SK-N-SH (cell line): ENCODE measurements at regions not wholly inside any gene's neighbourhood (a gene's known extent, or its start where the extent isn't known, plus 50 kb on each side); places are given as distances from the start of the nearest gene placed in this dataset.
A peak's percentile ranks its signal among the peaks of the same experiment; 100 is the strongest.

ENCODE experiments used
- CTCF ChIA-PET: fragments of 300-600, 350-600 bp; formaldehyde crosslinking; extraction: SDS; loops from one replicate; lab custom pipeline; 2021; lab: Yijun Ruan, JAX
- POLR2A ChIA-PET: fragments of 350-600 bp; sonication (Branson Sonifier 250); formaldehyde crosslinking; extraction: SDS; loops from one replicate; lab custom pipeline; 2020; ENCODE audit warnings: antibody characterized with exemption, inconsistent platforms; lab: Yijun Ruan, JAX
- DNase-seq: peaks from one replicate; pipeline ENCODE4 v3.0.0; 2012
- H2AFZ ChIP-seq: fragments of 200-600 bp; sonication (generic); 2 replicates; pipeline ENCODE4 v1.8.1; 2016; ENCODE audit warnings: antibody characterized with exemption, mild to moderate bottlenecking, low read depth
- H3F3A ChIP-seq: fragments of 200-600 bp; sonication (generic); replicated peaks from 2 replicates; pipeline ENCODE3; 2016; ENCODE audit warnings: antibody characterized with exemption, mild to moderate bottlenecking; ENCODE audit not compliant: insufficient read depth
- H3K27ac ChIP-seq, 2 experiments: fragments of 200-500 bp in 1 of 2; fragments of 200-600 bp in 1 of 2; sonication (Bioruptor generic) in 1 of 2; sonication (generic), shearing (Covaris generic) in 1 of 2; 2 replicates each; pipeline versions ENCODE4 v1.5.1 to v1.6.1; 2014 to 2016; ENCODE audit warnings: low read depth in 2 of 2, inconsistent platforms in 1 of 2, low read length in 1 of 2, mild to moderate bottlenecking in 1 of 2, mixed read lengths in 1 of 2
- H3K27me3 ChIP-seq: fragments of 200-600 bp; sonication (generic), shearing (Covaris generic); 2 replicates; pipeline ENCODE4 v1.6.1; 2016; ENCODE audit warnings: mixed run types; ENCODE audit not compliant: insufficient read depth
- H3K36me3 ChIP-seq, 2 experiments: fragments of 200-500 bp in 1 of 2; fragments of 200-600 bp in 1 of 2; sonication (Bioruptor generic) in 1 of 2; sonication (generic) in 1 of 2; replicated peaks in 1 of 2; 2 replicates each; pipeline versions ENCODE3 to v1.5.1; 2014 to 2016; ENCODE audit warnings: low read length in 1 of 2, mild to moderate bottlenecking in 1 of 2; ENCODE audit not compliant: insufficient read depth in 2 of 2, control insufficient read depth in 1 of 2
- H3K4me1 ChIP-seq, 2 experiments: fragments of 200-500 bp in 1 of 2; fragments of 200-600 bp in 1 of 2; sonication (Bioruptor generic) in 1 of 2; sonication (generic), shearing (Covaris generic) in 1 of 2; 2 replicates each; pipeline versions ENCODE4 v1.5.1 to v1.6.1; 2014 to 2016; ENCODE audit warnings: low read depth in 1 of 2, low read length in 1 of 2, mixed run types in 1 of 2; ENCODE audit not compliant: insufficient read depth in 2 of 2, control insufficient read depth in 1 of 2
- H3K4me2 ChIP-seq: fragments of 200-600 bp; sonication (generic), shearing (Covaris generic); 2 replicates; pipeline ENCODE4 v1.6.1; 2017; ENCODE audit warnings: mixed run types
- H3K4me3 ChIP-seq, 2 experiments: fragments of 200-500 bp in 1 of 2; fragments of 200-600 bp in 1 of 2; sonication (Bioruptor generic) in 1 of 2; sonication (generic), shearing (Covaris generic) in 1 of 2; 2 replicates each; pipeline versions ENCODE4 v1.5.1 to v1.8.1; 2014 to 2016; ENCODE audit warnings: low read depth in 2 of 2, inconsistent platforms in 1 of 2, low read length in 1 of 2, mild to moderate bottlenecking in 1 of 2, mixed read lengths in 1 of 2, moderate library complexity in 1 of 2
- H3K79me2 ChIP-seq: fragments of 200-600 bp; sonication (generic); 2 replicates; pipeline ENCODE4 v1.8.1; 2017; ENCODE audit warnings: mild to moderate bottlenecking; ENCODE audit not compliant: insufficient read depth
- H3K9ac ChIP-seq: fragments of 200-600 bp; sonication (generic); 2 replicates; pipeline ENCODE4 v1.6.1; 2017; ENCODE audit warnings: mixed run types
- H3K9me2 ChIP-seq: fragments of 200-600 bp; sonication (generic); 2 replicates; pipeline ENCODE4 v1.6.1; 2017; ENCODE audit warnings: mixed run types
- H3K9me3 ChIP-seq: fragments of 200-600 bp; sonication (generic); 2 replicates; pipeline ENCODE4 v1.6.1; 2017; ENCODE audit warnings: mixed run types, mild to moderate bottlenecking, moderate library complexity
- H4K20me1 ChIP-seq: fragments of 200-600 bp; sonication (generic); 2 replicates; pipeline ENCODE4 v1.6.1; 2017; ENCODE audit warnings: mild to moderate bottlenecking, mixed run types; ENCODE audit not compliant: insufficient read depth
- CHD2 ChIP-seq: fragments of 150-350 bp; IDR thresholded peaks from 2 replicates; pipeline ENCODE4 v1.6.1; 2018; ENCODE audit warnings: low read length; ENCODE audit not compliant: partially characterized antibody
- ELF1 ChIP-seq: IDR thresholded peaks from 2 replicates; pipeline ENCODE4 v1.4.0; 2012
- NFIC ChIP-seq: IDR thresholded peaks from 2 replicates; pipeline ENCODE4 v1.4.0; 2012; ENCODE audit warnings: borderline replicate concordance
- RFX5 ChIP-seq: IDR thresholded peaks from 2 replicates; pipeline ENCODE4 v1.6.1; 2012; ENCODE audit warnings: mild to moderate bottlenecking, improper control_type of control experiment, low read length
- RXRA ChIP-seq: IDR thresholded peaks from 2 replicates; pipeline ENCODE4 v1.4.0; 2012; ENCODE audit warnings: low read depth, mild to moderate bottlenecking, borderline replicate concordance
- SMC3 ChIP-seq: IDR thresholded peaks from 2 replicates; pipeline ENCODE4 v1.6.1; 2012; ENCODE audit warnings: low read depth, low read length, improper control_type of control experiment
- YY1 ChIP-seq: IDR thresholded peaks from 2 replicates; pipeline ENCODE4 v1.4.0; 2012; ENCODE audit warnings: low read depth, mild to moderate bottlenecking
- WGBS: methylation state at CpG from one replicate; pipeline ENCODE4 v1.1.6; 2017; ENCODE audit warnings: low lambda C conversion rate; 5-methylcytosine and 5-hydroxymethylcytosine counted together
- TF ChIP-seq, protein P1 (sequence below): IDR thresholded peaks from 2 replicates; pipeline ENCODE4 v1.4.0; 2012; ENCODE audit warnings: low read depth, borderline replicate concordance
- TF ChIP-seq, protein P2 (sequence below): IDR thresholded peaks from 2 replicates; pipeline ENCODE4; 2012
- TF ChIP-seq, protein P3 (sequence below): IDR thresholded peaks from 2 replicates; pipeline ENCODE4 v1.4.0; 2012; ENCODE audit warnings: low read depth, borderline replicate concordance
- TF ChIP-seq, protein P4 (sequence below): IDR thresholded peaks from 2 replicates; pipeline ENCODE4 v1.4.0; 2012; ENCODE audit warnings: low read depth
- TF ChIP-seq, protein P5 (sequence below): IDR thresholded peaks from 2 replicates; pipeline ENCODE4 v1.6.1; 2012; ENCODE audit warnings: mild to moderate bottlenecking, low read depth, low read length, moderate library complexity

DNA sequence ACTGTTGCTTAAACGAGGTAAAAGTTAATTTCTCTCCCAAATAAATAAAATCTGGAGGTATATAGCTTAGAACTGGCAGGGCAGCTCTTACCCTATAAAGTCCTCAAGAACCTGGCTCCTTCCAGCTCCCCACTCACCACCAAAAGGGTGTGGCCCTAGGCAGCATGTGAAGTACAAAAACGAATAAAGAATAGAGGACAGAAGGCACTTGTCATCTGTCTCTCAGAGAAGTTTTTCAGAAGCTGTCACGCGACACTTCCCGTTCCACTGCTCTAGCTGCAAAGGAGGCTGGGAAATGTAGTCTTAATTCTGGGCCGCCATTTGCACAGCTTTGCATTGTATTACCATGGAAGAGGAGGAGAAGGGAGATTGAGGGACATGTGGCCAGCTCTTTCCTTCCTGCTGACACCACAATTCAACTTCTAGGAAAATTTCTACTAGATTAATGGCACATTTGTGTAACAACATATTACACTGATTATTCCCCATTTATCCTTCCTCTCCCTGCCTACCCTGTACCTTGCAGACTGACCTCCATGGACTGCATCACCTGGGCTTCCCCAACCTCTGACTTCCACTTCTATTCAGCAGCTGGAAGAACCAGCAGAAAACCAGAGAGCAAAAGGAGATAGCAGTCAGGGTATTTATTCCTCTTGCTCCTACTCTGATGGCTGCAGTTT is 62.2 kb downstream of the CCDC71L start:
- peak; percentile 17 for DNase-seq
- Histone ChIP-seq H3K36me3 (no peaks in the 10 kb centered on the region), H3K27me3 (no peaks in the 10 kb centered on the region), H3K4me1 (no peaks in the 10 kb centered on the region; a peak in 1 of 4 replicates), H3K9me3 (no peaks in the 10 kb centered on the region), H3K27ac (no peak overlapping the region), H4K20me1 (no peaks in the 10 kb centered on the region), H2AFZ (peak overlapping the region; percentile 83), H3K9ac (no peak overlapping the region), H3K9me2 (no peaks in the 10 kb centered on the region), H3K4me3 (peak overlapping the region; percentile 43 to 52; a peak in 3 of 4 replicates), H3F3A (no peaks in the 10 kb centered on the region), H3K4me2 (no peak overlapping the region; the same call in 1 of the 2 replicates), H3K79me2 (no peaks in the 10 kb centered on the region)
- POLR2A ChIA-PET: no interaction called here
- TF ChIP-seq, protein P1, sequence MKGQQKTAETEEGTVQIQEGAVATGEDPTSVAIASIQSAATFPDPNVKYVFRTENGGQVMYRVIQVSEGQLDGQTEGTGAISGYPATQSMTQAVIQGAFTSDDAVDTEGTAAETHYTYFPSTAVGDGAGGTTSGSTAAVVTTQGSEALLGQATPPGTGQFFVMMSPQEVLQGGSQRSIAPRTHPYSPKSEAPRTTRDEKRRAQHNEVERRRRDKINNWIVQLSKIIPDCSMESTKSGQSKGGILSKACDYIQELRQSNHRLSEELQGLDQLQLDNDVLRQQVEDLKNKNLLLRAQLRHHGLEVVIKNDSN: peak; percentile 64; the same call in 1 of the 2 replicates
- TF ChIP-seq RFX5: peak; percentile 96
- no peak for TF ChIP-seq ELF1
- TF ChIP-seq NFIC: no peak
- TF ChIP-seq YY1: peak; percentile 92
- no peak for TF ChIP-seq SMC3
- TF ChIP-seq, protein P2, sequence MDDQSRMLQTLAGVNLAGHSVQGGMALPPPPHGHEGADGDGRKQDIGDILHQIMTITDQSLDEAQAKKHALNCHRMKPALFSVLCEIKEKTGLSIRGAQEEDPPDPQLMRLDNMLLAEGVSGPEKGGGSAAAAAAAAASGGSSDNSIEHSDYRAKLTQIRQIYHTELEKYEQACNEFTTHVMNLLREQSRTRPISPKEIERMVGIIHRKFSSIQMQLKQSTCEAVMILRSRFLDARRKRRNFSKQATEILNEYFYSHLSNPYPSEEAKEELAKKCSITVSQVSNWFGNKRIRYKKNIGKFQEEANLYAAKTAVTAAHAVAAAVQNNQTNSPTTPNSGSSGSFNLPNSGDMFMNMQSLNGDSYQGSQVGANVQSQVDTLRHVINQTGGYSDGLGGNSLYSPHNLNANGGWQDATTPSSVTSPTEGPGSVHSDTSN: peak; percentile 17; the same call in 1 of the 2 replicates
- TF ChIP-seq, protein P3, sequence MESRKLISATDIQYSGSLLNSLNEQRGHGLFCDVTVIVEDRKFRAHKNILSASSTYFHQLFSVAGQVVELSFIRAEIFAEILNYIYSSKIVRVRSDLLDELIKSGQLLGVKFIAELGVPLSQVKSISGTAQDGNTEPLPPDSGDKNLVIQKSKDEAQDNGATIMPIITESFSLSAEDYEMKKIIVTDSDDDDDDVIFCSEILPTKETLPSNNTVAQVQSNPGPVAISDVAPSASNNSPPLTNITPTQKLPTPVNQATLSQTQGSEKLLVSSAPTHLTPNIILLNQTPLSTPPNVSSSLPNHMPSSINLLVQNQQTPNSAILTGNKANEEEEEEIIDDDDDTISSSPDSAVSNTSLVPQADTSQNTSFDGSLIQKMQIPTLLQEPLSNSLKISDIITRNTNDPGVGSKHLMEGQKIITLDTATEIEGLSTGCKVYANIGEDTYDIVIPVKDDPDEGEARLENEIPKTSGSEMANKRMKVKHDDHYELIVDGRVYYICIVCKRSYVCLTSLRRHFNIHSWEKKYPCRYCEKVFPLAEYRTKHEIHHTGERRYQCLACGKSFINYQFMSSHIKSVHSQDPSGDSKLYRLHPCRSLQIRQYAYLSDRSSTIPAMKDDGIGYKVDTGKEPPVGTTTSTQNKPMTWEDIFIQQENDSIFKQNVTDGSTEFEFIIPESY: peak; percentile 94
- peak; percentile 97 for TF ChIP-seq CHD2
- CTCF ChIA-PET: interaction anchor here (0.7 to 2.1 kb wide), 9 partner anchors 12 to 422 kb away, joined by 3 to 7 read pairs (median 3); partner anchors contain the start of gene CCDC71L
- WGBS: 31% methylated on average over 6 of the region's 6 CpGs

DNA sequence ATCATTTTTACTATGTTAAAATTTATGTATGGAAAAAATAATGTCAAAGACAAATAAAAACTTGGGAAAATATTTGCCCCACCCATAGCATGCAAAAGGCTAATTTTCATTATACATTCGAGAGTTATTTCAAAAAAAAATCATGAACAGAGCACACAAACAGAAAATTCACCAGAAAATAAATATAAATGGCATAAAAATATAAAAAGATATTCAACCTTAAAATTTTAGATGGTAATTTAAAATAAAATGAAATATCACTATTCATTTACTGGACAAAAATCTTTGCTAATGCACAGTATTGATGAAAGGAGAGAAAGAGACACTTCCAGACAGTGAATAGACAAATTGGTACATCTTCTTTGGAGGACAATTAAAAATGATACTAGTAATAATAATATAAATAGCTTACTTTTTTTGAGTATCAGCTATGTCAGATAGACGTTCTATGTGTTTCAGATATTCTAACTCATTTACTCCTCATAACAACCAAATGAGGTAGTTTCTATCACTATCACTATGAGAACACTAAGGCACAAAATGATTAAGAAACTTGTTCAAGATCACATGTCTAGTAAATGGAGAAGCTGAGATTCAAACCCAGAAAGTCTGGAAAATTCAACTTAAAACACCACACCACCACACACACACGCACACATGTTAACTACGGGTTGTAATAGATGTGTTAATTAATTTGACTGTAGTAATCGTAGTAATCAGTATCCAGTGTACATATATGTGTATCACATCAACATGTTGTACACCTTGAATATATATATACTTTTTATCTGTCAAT is 63.0 kb downstream of the CCDC71L start:
- no peak overlapping the region for H3K9ac ChIP-seq
- peak overlapping the region in 1 of 2 experiments; percentile 43; a peak in 1 of 4 replicates for H3K4me3 ChIP-seq
- H3K9me3 ChIP-seq: no peaks in the 10 kb centered on the region
- no peak for DNase-seq
- H3K4me2 ChIP-seq: no peak overlapping the region
- no peaks in the 10 kb centered on the region for H3K36me3 ChIP-seq
- H3K27ac ChIP-seq: no peak overlapping the region
- H3K4me1 ChIP-seq: no peaks in the 10 kb centered on the region; a peak in 1 of 4 replicates
- no peaks in the 10 kb centered on the region for H4K20me1 ChIP-seq
- no peaks in the 10 kb centered on the region for H3K27me3 ChIP-seq
- peak overlapping the region; percentile 83 for H2AFZ ChIP-seq
- ChIA-PET CTCF (interaction anchor here (1.0 to 2.1 kb wide), 6 partner anchors 15 to 421 kb away, joined by 3 to 7 read pairs (median 4); no protein-coding TSS in a partner anchor), POLR2A (no interaction called here)
- no peaks in the 10 kb centered on the region for H3F3A ChIP-seq
- 86% methylated on average over 5 of the region's 5 CpGs for WGBS
- H3K9me2 ChIP-seq: no peaks in the 10 kb centered on the region
- TF ChIP-seq, protein P4, sequence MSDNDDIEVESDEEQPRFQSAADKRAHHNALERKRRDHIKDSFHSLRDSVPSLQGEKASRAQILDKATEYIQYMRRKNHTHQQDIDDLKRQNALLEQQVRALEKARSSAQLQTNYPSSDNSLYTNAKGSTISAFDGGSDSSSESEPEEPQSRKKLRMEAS: no peak
- no peak for TF ChIP-seq RXRA
- TF ChIP-seq, protein P5, sequence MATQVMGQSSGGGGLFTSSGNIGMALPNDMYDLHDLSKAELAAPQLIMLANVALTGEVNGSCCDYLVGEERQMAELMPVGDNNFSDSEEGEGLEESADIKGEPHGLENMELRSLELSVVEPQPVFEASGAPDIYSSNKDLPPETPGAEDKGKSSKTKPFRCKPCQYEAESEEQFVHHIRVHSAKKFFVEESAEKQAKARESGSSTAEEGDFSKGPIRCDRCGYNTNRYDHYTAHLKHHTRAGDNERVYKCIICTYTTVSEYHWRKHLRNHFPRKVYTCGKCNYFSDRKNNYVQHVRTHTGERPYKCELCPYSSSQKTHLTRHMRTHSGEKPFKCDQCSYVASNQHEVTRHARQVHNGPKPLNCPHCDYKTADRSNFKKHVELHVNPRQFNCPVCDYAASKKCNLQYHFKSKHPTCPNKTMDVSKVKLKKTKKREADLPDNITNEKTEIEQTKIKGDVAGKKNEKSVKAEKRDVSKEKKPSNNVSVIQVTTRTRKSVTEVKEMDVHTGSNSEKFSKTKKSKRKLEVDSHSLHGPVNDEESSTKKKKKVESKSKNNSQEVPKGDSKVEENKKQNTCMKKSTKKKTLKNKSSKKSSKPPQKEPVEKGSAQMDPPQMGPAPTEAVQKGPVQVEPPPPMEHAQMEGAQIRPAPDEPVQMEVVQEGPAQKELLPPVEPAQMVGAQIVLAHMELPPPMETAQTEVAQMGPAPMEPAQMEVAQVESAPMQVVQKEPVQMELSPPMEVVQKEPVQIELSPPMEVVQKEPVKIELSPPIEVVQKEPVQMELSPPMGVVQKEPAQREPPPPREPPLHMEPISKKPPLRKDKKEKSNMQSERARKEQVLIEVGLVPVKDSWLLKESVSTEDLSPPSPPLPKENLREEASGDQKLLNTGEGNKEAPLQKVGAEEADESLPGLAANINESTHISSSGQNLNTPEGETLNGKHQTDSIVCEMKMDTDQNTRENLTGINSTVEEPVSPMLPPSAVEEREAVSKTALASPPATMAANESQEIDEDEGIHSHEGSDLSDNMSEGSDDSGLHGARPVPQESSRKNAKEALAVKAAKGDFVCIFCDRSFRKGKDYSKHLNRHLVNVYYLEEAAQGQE: no peak
- TF ChIP-seq, all 33 proteins: peak for 0
- H3K79me2 ChIP-seq: no peaks in the 10 kb centered on the region
